Epithelial cell of esophagus (primary cell): ENCODE measurements at regions not wholly inside any gene's neighbourhood (a gene's known extent, or its start where the extent isn't known, plus 50 kb on each side); places are given as distances from the start of the nearest gene placed in this dataset.

Experiments used
- DNase-seq: peaks from one replicate; pipeline ENCODE4 v3.0.0; 2010; ENCODE audit warnings: low read depth
- H3K4me3 ChIP-seq: 2 replicates; pipeline ENCODE4 v1.5.1; 2011; ENCODE audit warnings: mild to moderate bottlenecking, low read length, control low read depth
- TF ChIP-seq, protein P1 (sequence below): IDR thresholded peaks from 2 replicates; pipeline ENCODE4 v1.5.1; 2011; ENCODE audit warnings: low read depth, mild to moderate bottlenecking, low read length, control low read depth, inconsistent platforms; ENCODE audit not compliant: insufficient read depth; ENCODE audit errors: missing control alignments

DNA sequence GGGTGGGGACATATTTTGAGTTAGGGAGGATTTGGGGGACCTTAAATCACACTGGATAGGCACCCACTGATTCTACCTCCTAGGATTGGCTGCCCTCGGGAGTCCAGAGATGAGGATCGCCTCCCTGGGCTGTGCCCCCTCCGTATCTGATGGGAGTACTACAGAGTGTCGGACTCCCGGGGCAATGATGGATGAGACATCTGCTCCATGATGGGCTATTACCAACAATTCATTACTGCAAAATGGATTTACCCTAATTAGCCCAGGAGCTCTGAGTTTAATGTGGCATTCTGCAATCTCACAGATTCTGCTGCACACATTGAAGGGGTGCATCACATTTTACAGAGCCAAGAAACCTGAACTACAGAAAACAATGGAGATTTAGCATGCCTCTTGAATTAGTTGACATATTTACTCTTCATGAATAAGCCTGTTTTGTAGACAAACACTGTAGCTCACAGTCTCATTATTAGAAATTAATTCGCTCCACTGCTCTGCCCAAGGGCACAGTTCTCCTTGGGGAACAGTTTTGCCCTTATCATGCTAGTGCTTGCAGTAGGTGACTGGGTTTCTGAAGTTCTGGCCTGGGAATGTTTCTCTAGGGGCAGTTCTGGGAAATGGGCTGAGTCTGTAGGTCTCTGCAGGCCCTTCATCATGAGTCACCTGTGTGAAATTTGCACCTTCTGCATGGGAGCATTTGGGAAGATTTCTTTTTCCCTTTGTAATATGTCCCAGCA, 217.1 kb upstream of the PLET1 start:
- H3K4me3 ChIP-seq, result no peak overlapping the region
- TF ChIP-seq, protein P1, sequence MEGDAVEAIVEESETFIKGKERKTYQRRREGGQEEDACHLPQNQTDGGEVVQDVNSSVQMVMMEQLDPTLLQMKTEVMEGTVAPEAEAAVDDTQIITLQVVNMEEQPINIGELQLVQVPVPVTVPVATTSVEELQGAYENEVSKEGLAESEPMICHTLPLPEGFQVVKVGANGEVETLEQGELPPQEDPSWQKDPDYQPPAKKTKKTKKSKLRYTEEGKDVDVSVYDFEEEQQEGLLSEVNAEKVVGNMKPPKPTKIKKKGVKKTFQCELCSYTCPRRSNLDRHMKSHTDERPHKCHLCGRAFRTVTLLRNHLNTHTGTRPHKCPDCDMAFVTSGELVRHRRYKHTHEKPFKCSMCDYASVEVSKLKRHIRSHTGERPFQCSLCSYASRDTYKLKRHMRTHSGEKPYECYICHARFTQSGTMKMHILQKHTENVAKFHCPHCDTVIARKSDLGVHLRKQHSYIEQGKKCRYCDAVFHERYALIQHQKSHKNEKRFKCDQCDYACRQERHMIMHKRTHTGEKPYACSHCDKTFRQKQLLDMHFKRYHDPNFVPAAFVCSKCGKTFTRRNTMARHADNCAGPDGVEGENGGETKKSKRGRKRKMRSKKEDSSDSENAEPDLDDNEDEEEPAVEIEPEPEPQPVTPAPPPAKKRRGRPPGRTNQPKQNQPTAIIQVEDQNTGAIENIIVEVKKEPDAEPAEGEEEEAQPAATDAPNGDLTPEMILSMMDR, result no peak
- peak; percentile 96 for DNase-seq

DNA sequence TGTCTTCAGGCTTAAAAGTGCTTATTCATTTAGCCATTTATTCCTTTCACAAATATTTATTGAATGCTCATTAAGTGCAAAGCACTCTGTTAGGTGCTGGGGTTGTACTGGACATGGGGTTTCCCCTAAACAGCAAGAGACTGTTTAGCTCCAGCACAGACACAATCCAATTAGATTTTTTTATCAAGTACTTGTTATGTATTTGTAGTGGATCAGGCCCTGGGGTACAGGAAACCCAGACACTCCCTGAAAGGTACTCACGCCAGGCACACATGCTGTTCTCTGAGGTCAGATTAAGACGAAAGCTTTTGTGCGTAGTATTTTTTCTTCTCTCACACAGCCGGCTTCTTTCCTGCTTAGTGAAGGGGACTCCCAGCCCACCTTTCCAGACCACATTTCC, 218.1 kb upstream of the PLET1 start:
- DNase-seq, result peak; percentile 68
- TF ChIP-seq, protein P1, result no peak
- H3K4me3 ChIP-seq, result no peak overlapping the region

GRCh38 chr11:112481431-112481830, 220.8 kb upstream of the PLET1 start:
- H3K4me3 ChIP-seq, result no peak overlapping the region
- TF ChIP-seq, protein P1, result no peak

DNA sequence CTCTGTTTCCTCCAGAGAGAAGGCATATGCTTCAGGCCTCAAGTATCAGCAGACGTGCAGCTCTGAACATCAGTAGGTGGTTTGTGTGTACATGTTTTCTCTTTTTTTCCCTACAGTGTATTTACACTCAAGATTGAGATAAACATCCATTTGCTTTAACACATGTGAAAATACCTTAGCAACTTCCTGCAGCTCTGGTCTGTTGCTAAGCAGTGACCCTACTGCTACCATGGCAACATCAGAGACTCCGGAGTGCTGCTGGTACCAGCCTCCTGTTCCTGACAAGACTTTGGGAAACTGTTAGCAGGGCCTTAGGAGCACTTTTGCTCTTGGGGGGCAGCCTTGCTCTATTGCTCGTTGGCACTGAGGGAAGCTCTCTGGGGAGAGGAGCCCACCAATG, 221.2 kb upstream of the PLET1 start:
- no peak for DNase-seq
- H3K4me3 ChIP-seq, result no peak overlapping the region
- TF ChIP-seq, protein P1, result no peak

More at GRCh38 chr11:112481431-112481830, 220.8 kb upstream of the PLET1 start:
- DNase-seq, result no peak

DNA sequence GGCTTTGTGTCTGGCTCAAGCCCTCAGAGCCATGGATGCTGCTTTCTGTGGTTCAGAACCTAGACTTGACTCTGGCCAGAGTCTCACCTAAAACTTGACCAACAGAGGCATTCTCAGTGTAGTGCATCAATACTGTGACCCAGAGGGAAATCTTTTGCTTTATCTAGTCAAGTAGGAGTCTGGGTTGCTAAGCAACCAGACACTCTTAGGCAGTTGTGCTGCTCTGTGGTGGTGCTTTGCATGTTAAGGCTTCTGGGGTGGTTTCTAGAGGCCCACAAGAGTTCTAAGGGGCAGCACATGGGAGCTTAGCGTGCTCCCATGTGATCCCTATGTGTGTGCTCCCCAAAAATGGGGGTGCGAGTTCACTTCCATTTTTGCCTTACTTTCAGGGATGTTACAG, 224.6 kb upstream of the PLET1 start:
- no peak overlapping the region for H3K4me3 ChIP-seq
- TF ChIP-seq, protein P1, result no peak
- no peak for DNase-seq

GRCh38 chr11:112497826-112498225, 237.2 kb upstream of the PLET1 start:
- no peak for DNase-seq
- H3K4me3 ChIP-seq, result no peak overlapping the region
- TF ChIP-seq, protein P1, result no peak

DNA sequence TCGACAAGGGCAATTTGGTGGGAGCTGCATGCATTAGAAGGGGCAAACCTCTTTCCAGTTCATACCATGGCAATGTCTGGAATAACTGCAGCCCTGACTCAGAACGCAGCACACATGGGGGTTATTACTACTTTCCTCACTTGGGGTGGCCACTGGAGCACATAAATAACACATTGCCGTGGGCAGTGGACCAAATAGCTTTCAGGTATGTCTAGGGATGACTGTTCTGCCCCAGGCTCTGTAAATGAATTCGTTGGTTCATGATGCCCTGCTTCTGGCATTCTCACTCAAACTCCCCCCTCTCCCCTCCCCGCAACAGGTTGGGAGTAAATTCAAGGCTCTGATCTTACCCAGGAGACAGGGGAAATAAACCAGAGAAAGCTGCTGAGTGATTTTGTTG, 238.0 kb upstream of the PLET1 start:
- TF ChIP-seq, protein P1, result no peak
- DNase-seq, result peak; percentile 34
- H3K4me3 ChIP-seq, result no peak overlapping the region
